ENCODE measurements at regions not wholly inside any gene's neighbourhood (a gene's known extent, or its start where the extent isn't known, plus 50 kb on each side); places are given as distances from the start of the nearest gene placed in this dataset.
"Not testable (repeated sequence)": the region's sequence is repeated elsewhere in the genome, so short reads cannot be mapped to it uniquely, and the experiment has no call there.

DNA sequence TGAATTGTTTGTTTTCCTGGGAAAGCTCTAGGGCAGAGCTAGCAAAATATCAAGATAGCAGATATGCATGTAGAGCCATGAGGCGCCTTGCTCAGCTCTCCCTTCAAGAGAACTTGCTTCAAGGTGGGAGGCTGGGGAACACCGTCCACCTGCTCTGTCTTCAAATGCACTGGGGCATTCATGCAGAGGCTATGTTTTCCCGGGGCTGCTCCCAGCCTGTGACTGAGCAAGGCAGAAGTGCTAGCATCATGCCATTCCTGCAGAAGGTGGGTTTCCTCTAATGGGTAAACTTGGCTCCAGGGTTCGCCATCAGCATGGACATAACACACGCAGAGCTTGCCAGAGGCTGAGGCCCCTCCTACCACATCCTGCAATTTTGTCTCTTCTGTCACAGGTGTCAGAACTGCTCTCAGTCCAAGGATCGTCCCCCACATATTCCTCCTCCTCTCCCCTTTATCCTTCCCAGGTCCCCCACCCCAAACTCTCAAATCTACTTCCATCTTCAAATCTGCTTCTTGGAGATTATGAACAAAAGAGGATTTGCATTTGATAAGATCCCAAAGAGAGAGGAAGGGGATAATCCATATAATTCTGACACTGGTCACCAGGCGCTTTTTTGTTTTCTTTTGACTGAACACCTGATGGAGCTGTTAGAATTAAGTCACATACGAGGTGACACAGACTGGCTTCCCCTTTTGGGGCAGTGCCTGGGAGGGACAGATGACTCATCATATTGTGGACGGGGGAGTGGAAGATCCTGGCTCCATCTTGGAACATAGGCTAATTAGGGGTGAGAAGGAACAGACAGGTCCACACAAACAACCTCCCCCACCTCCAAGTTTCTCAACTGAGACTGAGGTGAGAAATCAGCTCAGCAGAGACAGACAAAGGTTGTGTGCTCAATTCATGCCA, 85.0 kb upstream of the TAF11L2 start:
- no peak overlapping the region for H3K4me3 ChIP-seq (ENCODE audit: low read depth, low read length)
- in situ Hi-C loops (cut with HindIII; ENCODE audit: low sequenced_read_pairs), result no loop called here
- no peak for DNase-seq (ENCODE audit: low read depth, low spot score)
- TF ChIP-seq, protein P1, sequence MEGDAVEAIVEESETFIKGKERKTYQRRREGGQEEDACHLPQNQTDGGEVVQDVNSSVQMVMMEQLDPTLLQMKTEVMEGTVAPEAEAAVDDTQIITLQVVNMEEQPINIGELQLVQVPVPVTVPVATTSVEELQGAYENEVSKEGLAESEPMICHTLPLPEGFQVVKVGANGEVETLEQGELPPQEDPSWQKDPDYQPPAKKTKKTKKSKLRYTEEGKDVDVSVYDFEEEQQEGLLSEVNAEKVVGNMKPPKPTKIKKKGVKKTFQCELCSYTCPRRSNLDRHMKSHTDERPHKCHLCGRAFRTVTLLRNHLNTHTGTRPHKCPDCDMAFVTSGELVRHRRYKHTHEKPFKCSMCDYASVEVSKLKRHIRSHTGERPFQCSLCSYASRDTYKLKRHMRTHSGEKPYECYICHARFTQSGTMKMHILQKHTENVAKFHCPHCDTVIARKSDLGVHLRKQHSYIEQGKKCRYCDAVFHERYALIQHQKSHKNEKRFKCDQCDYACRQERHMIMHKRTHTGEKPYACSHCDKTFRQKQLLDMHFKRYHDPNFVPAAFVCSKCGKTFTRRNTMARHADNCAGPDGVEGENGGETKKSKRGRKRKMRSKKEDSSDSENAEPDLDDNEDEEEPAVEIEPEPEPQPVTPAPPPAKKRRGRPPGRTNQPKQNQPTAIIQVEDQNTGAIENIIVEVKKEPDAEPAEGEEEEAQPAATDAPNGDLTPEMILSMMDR (IDR thresholded peaks at IDR 0.05; ENCODE audit: low read depth, low read length), result no peak

GRCh38 chr5:17413691-17414090, 84.3 kb upstream of the TAF11L2 start:
- in situ Hi-C loops (cut with HindIII; ENCODE audit: low sequenced_read_pairs), result no loop called here
- TF ChIP-seq, protein P1 (IDR thresholded peaks at IDR 0.05; ENCODE audit: low read depth, low read length), result no peak

DNA sequence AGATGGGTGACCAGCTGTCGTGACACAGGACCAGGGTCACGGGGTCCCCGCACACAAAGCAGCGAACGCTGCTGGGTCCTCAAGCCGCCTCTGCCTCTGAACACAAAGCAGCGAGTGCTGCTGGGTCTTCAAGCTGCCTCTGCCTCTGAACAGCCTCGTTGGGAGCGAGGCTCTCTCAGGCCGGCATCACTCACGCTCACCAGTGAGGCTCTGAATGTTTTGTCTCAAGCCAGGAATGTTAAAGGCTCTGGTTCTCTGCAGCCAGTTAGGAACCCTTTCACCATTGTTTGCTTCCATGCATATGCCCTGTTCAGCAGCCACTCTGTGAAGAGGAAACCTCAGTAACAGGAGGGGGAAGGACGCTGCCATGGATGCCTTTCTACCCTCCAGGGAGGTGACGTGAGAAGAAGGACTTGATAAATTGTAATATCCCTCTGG, 82.7 kb upstream of the TAF11L2 start:
- no peak for DNase-seq (ENCODE audit: low read depth, low spot score)
- H3K4me3 ChIP-seq (ENCODE audit: low read depth, low read length), result no peak overlapping the region
- TF ChIP-seq, protein P1 (IDR thresholded peaks at IDR 0.05; ENCODE audit: low read depth, low read length), result no peak
- in situ Hi-C loops (cut with HindIII; ENCODE audit: low sequenced_read_pairs), result no loop called here

More at GRCh38 chr5:17413691-17414090, 84.3 kb upstream of the TAF11L2 start:
- no peak overlapping the region for H3K4me3 ChIP-seq (ENCODE audit: low read depth, low read length)
- DNase-seq (ENCODE audit: low read depth, low spot score), result no peak

DNA sequence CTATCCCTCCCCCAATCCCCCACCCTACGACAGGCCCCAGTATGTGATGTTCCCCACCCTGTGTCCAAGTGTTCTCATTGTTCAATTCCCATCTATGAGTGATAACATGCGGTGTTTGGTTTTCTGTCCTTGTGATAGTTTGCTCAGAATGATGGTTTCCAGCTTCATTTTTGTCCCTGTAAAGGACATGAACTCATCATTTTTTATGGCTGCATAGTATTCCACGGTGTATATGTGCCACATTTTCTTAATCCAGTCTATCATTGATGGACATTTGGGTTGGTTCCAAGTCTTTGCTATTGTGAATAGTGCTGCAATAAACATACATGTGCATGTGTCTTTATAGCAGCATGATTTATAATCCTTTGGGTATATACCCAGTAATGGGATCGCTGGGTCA, 81.7 kb upstream of the TAF11L2 start:
- in situ Hi-C loops (cut with HindIII; ENCODE audit: low sequenced_read_pairs); H3K4me3 ChIP-seq (ENCODE audit: low read depth, low read length); DNase-seq (ENCODE audit: low read depth, low spot score): not testable (repeated sequence)

GRCh38 chr5:17424674-17425073, 73.4 kb upstream of the TAF11L2 start:
- no peak overlapping the region for H3K4me3 ChIP-seq (ENCODE audit: low read depth, low read length)
- in situ Hi-C loops (cut with HindIII; ENCODE audit: low sequenced_read_pairs), result no loop called here
- TF ChIP-seq, protein P1 (IDR thresholded peaks at IDR 0.05; ENCODE audit: low read depth, low read length), result no peak

GRCh38 chr5:17425385-17426070, 72.5 kb upstream of the TAF11L2 start:
- TF ChIP-seq, protein P1 (IDR thresholded peaks at IDR 0.05; ENCODE audit: low read depth, low read length), result no peak
- in situ Hi-C loops (cut with HindIII; ENCODE audit: low sequenced_read_pairs), result no loop called here
- H3K4me3 ChIP-seq (ENCODE audit: low read depth, low read length), result no peak overlapping the region
- DNase-seq (ENCODE audit: low read depth, low spot score), result no peak

More at GRCh38 chr5:17424674-17425073, 73.4 kb upstream of the TAF11L2 start:
- DNase-seq (ENCODE audit: low read depth, low spot score), result no peak

Measured in astrocyte of the spinal cord (primary cell).